K562 (cell line): ENCODE measurements at regions not wholly inside any gene's neighbourhood (a gene's known extent, or its start where the extent isn't known, plus 50 kb on each side); places are given as distances from the start of the nearest gene placed in this dataset.

Experiments used
- EZH2 ChIP-seq: IDR thresholded peaks from 2 replicates; pipeline ENCODE4 v1.6.1; 2012; ENCODE audit warnings: low read depth, mild to moderate bottlenecking, inconsistent platforms, low read length, borderline replicate concordance
- NUFIP1 ChIP-seq: fragments of 450-650 bp; IDR thresholded peaks from 2 replicates; pipeline ENCODE4 v1.6.1; 2018; ENCODE audit not compliant: partially characterized antibody
- SMAD1 ChIP-seq: fragments of 150-350 bp; IDR thresholded peaks from 2 replicates; pipeline ENCODE4 v1.6.1; 2014; ENCODE audit warnings: low read length, low read depth; ENCODE audit not compliant: partially characterized antibody
- TAF1 ChIP-seq: IDR thresholded peaks from 2 replicates; pipeline ENCODE4 v1.6.1; 2011; ENCODE audit warnings: mild to moderate bottlenecking, low read length, moderate library complexity; ENCODE audit not compliant: insufficient read depth, control insufficient read depth, severe bottlenecking; ENCODE audit errors: extremely low read depth
- TBP ChIP-seq: optimal IDR thresholded peaks from 2 replicates; pipeline ENCODE3; 2011; ENCODE audit warnings: low read depth, low read length, improper control_type of control experiment
- ZEB2 ChIP-seq: fragments of 450-650 bp; IDR thresholded peaks from 2 replicates; pipeline ENCODE4 v1.6.1; 2016
- ZNF407 ChIP-seq: fragments of 450-650 bp; IDR thresholded peaks from 2 replicates; pipeline ENCODE4 v1.6.1; 2016; ENCODE audit warnings: low read depth
- TF ChIP-seq, protein P1 (sequence below), 2 experiments: fragments of 450-650 bp; formaldehyde crosslinking in 1 of 2; IDR thresholded peaks; 2 replicates each; pipeline versions ENCODE4 v1.4.0 to v1.6.1; 2014 to 2020; ENCODE audit warnings: mild to moderate bottlenecking in 2 of 2, borderline replicate concordance in 1 of 2, low read depth in 1 of 2
- TF ChIP-seq, protein P2 (sequence below), 3 experiments: IDR thresholded peaks in 2 of 3; conservative IDR thresholded peaks in 1 of 3; 2 replicates each; pipeline ENCODE4 v1.5.1; 2011 to 2012; ENCODE audit warnings: low read length in 3 of 3, mild to moderate bottlenecking in 3 of 3, control low read depth in 2 of 3, improper control_type of control experiment in 1 of 3, inconsistent platforms in 1 of 3, low read depth in 1 of 3, mixed read lengths in 1 of 3, moderate library complexity in 1 of 3; ENCODE audit not compliant: insufficient read depth in 2 of 3
- TF ChIP-seq, protein P3 (sequence below): sonication (generic); formaldehyde crosslinking; IDR thresholded peaks from 2 replicates; pipeline ENCODE4 v1.8.1; 2023; ENCODE audit warnings: mild to moderate bottlenecking, missing genetic modification reagents

DNA sequence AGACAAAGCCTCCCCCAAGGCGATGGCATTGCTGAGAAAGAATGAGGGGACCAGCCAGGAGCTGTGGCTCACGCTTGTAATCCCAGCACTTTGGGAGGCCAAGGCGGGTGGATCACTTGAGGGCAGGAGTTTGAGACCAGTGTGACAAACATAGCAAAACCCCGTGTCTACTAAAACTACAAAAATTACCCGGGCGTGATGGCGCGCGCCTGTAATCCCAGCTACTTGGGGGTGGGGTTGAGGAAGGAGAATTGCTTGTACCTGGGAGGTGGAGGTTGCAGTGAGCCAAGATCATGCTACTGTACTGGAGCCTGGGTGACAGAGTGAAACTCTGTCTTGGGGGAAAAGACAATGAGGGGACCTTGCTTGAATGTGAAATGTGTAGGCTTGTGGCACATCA is 402.4 kb upstream of the C2CD4B start:
- TF ChIP-seq, protein P1, sequence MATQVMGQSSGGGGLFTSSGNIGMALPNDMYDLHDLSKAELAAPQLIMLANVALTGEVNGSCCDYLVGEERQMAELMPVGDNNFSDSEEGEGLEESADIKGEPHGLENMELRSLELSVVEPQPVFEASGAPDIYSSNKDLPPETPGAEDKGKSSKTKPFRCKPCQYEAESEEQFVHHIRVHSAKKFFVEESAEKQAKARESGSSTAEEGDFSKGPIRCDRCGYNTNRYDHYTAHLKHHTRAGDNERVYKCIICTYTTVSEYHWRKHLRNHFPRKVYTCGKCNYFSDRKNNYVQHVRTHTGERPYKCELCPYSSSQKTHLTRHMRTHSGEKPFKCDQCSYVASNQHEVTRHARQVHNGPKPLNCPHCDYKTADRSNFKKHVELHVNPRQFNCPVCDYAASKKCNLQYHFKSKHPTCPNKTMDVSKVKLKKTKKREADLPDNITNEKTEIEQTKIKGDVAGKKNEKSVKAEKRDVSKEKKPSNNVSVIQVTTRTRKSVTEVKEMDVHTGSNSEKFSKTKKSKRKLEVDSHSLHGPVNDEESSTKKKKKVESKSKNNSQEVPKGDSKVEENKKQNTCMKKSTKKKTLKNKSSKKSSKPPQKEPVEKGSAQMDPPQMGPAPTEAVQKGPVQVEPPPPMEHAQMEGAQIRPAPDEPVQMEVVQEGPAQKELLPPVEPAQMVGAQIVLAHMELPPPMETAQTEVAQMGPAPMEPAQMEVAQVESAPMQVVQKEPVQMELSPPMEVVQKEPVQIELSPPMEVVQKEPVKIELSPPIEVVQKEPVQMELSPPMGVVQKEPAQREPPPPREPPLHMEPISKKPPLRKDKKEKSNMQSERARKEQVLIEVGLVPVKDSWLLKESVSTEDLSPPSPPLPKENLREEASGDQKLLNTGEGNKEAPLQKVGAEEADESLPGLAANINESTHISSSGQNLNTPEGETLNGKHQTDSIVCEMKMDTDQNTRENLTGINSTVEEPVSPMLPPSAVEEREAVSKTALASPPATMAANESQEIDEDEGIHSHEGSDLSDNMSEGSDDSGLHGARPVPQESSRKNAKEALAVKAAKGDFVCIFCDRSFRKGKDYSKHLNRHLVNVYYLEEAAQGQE (IDR thresholded peaks at IDR 0.05; ENCODE audit: borderline replicate concordance) = no peak
- TF ChIP-seq, protein P1 (CRISPR knock-in tag; IDR thresholded peaks at IDR 0.05; ENCODE audit: low read depth) = no peak
- TF ChIP-seq, protein P2, sequence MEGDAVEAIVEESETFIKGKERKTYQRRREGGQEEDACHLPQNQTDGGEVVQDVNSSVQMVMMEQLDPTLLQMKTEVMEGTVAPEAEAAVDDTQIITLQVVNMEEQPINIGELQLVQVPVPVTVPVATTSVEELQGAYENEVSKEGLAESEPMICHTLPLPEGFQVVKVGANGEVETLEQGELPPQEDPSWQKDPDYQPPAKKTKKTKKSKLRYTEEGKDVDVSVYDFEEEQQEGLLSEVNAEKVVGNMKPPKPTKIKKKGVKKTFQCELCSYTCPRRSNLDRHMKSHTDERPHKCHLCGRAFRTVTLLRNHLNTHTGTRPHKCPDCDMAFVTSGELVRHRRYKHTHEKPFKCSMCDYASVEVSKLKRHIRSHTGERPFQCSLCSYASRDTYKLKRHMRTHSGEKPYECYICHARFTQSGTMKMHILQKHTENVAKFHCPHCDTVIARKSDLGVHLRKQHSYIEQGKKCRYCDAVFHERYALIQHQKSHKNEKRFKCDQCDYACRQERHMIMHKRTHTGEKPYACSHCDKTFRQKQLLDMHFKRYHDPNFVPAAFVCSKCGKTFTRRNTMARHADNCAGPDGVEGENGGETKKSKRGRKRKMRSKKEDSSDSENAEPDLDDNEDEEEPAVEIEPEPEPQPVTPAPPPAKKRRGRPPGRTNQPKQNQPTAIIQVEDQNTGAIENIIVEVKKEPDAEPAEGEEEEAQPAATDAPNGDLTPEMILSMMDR (IDR thresholded peaks at IDR 0.05 in 2 of 3, conservative IDR thresholded peaks at IDR 0.05 in 1 of 3; ENCODE audit: insufficient read depth in 2 of 3, low read depth in 1 of 3, low read length in 3 of 3) = no peak
- no peak for TF ChIP-seq SMAD1
- no peak for TF ChIP-seq NUFIP1
- no peak for TF ChIP-seq ZEB2
- TF ChIP-seq ZNF407 = no peak
- TF ChIP-seq, protein P3, sequence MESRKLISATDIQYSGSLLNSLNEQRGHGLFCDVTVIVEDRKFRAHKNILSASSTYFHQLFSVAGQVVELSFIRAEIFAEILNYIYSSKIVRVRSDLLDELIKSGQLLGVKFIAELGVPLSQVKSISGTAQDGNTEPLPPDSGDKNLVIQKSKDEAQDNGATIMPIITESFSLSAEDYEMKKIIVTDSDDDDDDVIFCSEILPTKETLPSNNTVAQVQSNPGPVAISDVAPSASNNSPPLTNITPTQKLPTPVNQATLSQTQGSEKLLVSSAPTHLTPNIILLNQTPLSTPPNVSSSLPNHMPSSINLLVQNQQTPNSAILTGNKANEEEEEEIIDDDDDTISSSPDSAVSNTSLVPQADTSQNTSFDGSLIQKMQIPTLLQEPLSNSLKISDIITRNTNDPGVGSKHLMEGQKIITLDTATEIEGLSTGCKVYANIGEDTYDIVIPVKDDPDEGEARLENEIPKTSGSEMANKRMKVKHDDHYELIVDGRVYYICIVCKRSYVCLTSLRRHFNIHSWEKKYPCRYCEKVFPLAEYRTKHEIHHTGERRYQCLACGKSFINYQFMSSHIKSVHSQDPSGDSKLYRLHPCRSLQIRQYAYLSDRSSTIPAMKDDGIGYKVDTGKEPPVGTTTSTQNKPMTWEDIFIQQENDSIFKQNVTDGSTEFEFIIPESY (CRISPR knock-in tag) = no peak
- no peak for TF ChIP-seq EZH2
- no peak for TF ChIP-seq TAF1
- TF ChIP-seq TBP = no peak
